ENCODE measurements at regions not wholly inside any gene's neighbourhood (a gene's known extent, or its start where the extent isn't known, plus 50 kb on each side); places are given as distances from the start of the nearest gene placed in this dataset.

- TF ChIP-seq ZNF274 (IDR thresholded peaks at IDR 0.05; ENCODE audit: low read depth, low read length), result no peak
- TF ChIP-seq RAD21 (IDR thresholded peaks at IDR 0.05; ENCODE audit: low read depth), result no peak
- no peak for TF ChIP-seq ATF3 (IDR thresholded peaks at IDR 0.05)
- no peak for TF ChIP-seq MAX (IDR thresholded peaks at IDR 0.05)
- no peak for TF ChIP-seq EGR1 (IDR thresholded peaks at IDR 0.05; ENCODE audit: low read depth)
- no peak for TF ChIP-seq FOSL1 (IDR thresholded peaks at IDR 0.05; ENCODE audit: low read depth)
- no peak for TF ChIP-seq JUND (IDR thresholded peaks at IDR 0.05)
- no peak for TF ChIP-seq CEBPB (IDR thresholded peaks at IDR 0.05; ENCODE audit: low read depth)
- TF ChIP-seq POLR2AphosphoS5 (IDR thresholded peaks at IDR 0.05; ENCODE audit: low read depth, low read length), result no peak
- TF ChIP-seq, protein P1, sequence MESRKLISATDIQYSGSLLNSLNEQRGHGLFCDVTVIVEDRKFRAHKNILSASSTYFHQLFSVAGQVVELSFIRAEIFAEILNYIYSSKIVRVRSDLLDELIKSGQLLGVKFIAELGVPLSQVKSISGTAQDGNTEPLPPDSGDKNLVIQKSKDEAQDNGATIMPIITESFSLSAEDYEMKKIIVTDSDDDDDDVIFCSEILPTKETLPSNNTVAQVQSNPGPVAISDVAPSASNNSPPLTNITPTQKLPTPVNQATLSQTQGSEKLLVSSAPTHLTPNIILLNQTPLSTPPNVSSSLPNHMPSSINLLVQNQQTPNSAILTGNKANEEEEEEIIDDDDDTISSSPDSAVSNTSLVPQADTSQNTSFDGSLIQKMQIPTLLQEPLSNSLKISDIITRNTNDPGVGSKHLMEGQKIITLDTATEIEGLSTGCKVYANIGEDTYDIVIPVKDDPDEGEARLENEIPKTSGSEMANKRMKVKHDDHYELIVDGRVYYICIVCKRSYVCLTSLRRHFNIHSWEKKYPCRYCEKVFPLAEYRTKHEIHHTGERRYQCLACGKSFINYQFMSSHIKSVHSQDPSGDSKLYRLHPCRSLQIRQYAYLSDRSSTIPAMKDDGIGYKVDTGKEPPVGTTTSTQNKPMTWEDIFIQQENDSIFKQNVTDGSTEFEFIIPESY (IDR thresholded peaks at IDR 0.05; ENCODE audit: extremely low read depth, insufficient replicate concordance, low read length), result no peak
Measured at GRCh38 chr6:40666530-40666929, 79.4 kb upstream of the LRFN2 start (continued).

GRCh38 chr6:40661726-40662125 is 74.6 kb upstream of the LRFN2 start:
- BruUV-seq (replicated peaks), result no TSS peak
- H3K9ac ChIP-seq (ENCODE audit: low read length), result no peak overlapping the region
- no peaks in the 10 kb centered on the region for H3K9me2 ChIP-seq (ENCODE audit: insufficient read depth)
- DNase-seq (ENCODE audit: low read depth, low spot score) (no peak), ATAC-seq (no peak)
- intact Hi-C loops (cut with micrococcal nuclease), result no loop called here
- POLR2A ChIA-PET, result no interaction called here
- H3K9me3 ChIP-seq (ENCODE audit: control insufficient read depth in 1 of 2, insufficient read depth in 1 of 2, low read depth in 1 of 2, low read length in 2 of 2), result peaks cover 0 to 4% of the 10 kb centered on the region in 2 experiments; a peak in 2 of 4 replicates
- no peak overlapping the region for H2AFZ ChIP-seq (ENCODE audit: low read depth, low read length, poor library complexity, severe bottlenecking)
- H3K79me2 ChIP-seq (ENCODE audit: insufficient read depth, low read length), result no peaks in the 10 kb centered on the region
- no peak for TF ChIP-seq SIN3A (IDR thresholded peaks at IDR 0.05; ENCODE audit: low read depth)
- no peak for TF ChIP-seq EZH2phosphoT487 (IDR thresholded peaks at IDR 0.05; ENCODE audit: borderline replicate concordance)
- TF ChIP-seq ZFX (IDR thresholded peaks at IDR 0.05), result no peak
- TF ChIP-seq ATF3 (IDR thresholded peaks at IDR 0.05), result no peak
- no peak for TF ChIP-seq ELF1 (IDR thresholded peaks at IDR 0.05; ENCODE audit: borderline replicate concordance, low read depth)
- TF ChIP-seq YY1 (IDR thresholded peaks at IDR 0.05; ENCODE audit: extremely low read depth, insufficient replicate concordance, low read depth, low read length), result no peak
- TF ChIP-seq, protein P2, sequence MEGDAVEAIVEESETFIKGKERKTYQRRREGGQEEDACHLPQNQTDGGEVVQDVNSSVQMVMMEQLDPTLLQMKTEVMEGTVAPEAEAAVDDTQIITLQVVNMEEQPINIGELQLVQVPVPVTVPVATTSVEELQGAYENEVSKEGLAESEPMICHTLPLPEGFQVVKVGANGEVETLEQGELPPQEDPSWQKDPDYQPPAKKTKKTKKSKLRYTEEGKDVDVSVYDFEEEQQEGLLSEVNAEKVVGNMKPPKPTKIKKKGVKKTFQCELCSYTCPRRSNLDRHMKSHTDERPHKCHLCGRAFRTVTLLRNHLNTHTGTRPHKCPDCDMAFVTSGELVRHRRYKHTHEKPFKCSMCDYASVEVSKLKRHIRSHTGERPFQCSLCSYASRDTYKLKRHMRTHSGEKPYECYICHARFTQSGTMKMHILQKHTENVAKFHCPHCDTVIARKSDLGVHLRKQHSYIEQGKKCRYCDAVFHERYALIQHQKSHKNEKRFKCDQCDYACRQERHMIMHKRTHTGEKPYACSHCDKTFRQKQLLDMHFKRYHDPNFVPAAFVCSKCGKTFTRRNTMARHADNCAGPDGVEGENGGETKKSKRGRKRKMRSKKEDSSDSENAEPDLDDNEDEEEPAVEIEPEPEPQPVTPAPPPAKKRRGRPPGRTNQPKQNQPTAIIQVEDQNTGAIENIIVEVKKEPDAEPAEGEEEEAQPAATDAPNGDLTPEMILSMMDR (IDR thresholded peaks at IDR 0.05 in 2 of 3, conservative IDR thresholded peaks at IDR 0.05 in 1 of 3; ENCODE audit: borderline replicate concordance in 1 of 3, insufficient read depth in 1 of 3, low read depth in 2 of 3, low read length in 2 of 3), result no peak
- TF ChIP-seq, protein P1 (IDR thresholded peaks at IDR 0.05; ENCODE audit: extremely low read depth, insufficient replicate concordance, low read length), result no peak
- TF ChIP-seq CBX3 (IDR thresholded peaks at IDR 0.05; ENCODE audit: low read depth), result no peak
- TF ChIP-seq CEBPB (IDR thresholded peaks at IDR 0.05; ENCODE audit: low read depth), result no peak
- no peak for TF ChIP-seq SP1 (IDR thresholded peaks at IDR 0.05; ENCODE audit: low read depth)
- TF ChIP-seq FOSL1 (IDR thresholded peaks at IDR 0.05; ENCODE audit: low read depth), result no peak
- TF ChIP-seq SRF (IDR thresholded peaks at IDR 0.05; ENCODE audit: low read depth), result no peak
- H3K4me3 ChIP-seq (replicated peaks in 1 of 2; ENCODE audit: low read depth in 1 of 2, low read length in 2 of 2), result no peak overlapping the region
- no peak overlapping the region for H3K4me2 ChIP-seq (ENCODE audit: low read length)
- no peaks in the 10 kb centered on the region for H3K4me1 ChIP-seq (ENCODE audit: control insufficient read depth in 1 of 2, insufficient read depth in 2 of 2, low read length in 2 of 2)
- CTCF ChIA-PET, result no interaction called here
- no peaks in the 10 kb centered on the region for H3K36me3 ChIP-seq (ENCODE audit: control insufficient read depth in 1 of 2, insufficient read depth in 2 of 2, low read length in 2 of 2)
- H3K27me3 ChIP-seq (ENCODE audit: insufficient read depth, low read length), result peaks cover 47% of the 10 kb centered on the region
- H4K20me1 ChIP-seq (ENCODE audit: insufficient read depth), result no peaks in the 10 kb centered on the region
- RAD21 ChIA-PET (ENCODE audit: low non-redundant PET in 1 of 2, low total read pairs in 2 of 2, uncharacterized antibody in 2 of 2, unreplicated experiment in 2 of 2), result no interaction called here
- no peak overlapping the region for H3K27ac ChIP-seq (ENCODE audit: low read depth, low read length)

Measured in HCT116 (cell line).